GM12891 (cell line): ENCODE measurements at regions not wholly inside any gene's neighbourhood (a gene's known extent, or its start where the extent isn't known, plus 50 kb on each side); places are given as distances from the start of the nearest gene placed in this dataset.

ENCODE experiments used
- POLR2A ChIP-seq: IDR thresholded peaks from 2 replicates; pipeline ENCODE4 v1.6.1; 2011; ENCODE audit warnings: low read depth, low read length, control low read depth
- POLR2AphosphoS5 ChIP-seq: IDR thresholded peaks from 2 replicates; pipeline ENCODE4 v1.6.1; 2011; ENCODE audit warnings: low read depth, low read length, control low read depth

GRCh38 chr4:147381749-147382148 is 99.1 kb upstream of the EDNRA start:
- TF ChIP-seq POLR2A, result no peak
- TF ChIP-seq POLR2AphosphoS5, result no peak
